Neural cell (in vitro differentiated cells): ENCODE measurements at regions not wholly inside any gene's neighbourhood (a gene's known extent, or its start where the extent isn't known, plus 50 kb on each side); places are given as distances from the start of the nearest gene placed in this dataset.

Source experiments
- EP300 ChIP-seq: fragments of 450-650 bp; conservative IDR thresholded peaks from 2 replicates; pipeline ENCODE4 v1.6.1; 2014; ENCODE audit warnings: antibody characterized with exemption, mild to moderate bottlenecking, moderate library complexity; ENCODE audit not compliant: poor library complexity, severe bottlenecking
- EZH2 ChIP-seq: fragments of 200-600, 300-800 bp; shearing (Covaris generic), sonication (generic); IDR thresholded peaks from 2 replicates; pipeline ENCODE4 v1.6.1; 2014; ENCODE audit warnings: antibody characterized with exemption, low read length, borderline replicate concordance, mild to moderate bottlenecking; ENCODE audit not compliant: insufficient read depth, poor library complexity, severe bottlenecking
- POLR2AphosphoS5 ChIP-seq: IDR thresholded peaks from 2 replicates; pipeline ENCODE4 v1.6.1; 2012
- RAD21 ChIP-seq: fragments of 450-650 bp; conservative IDR thresholded peaks from 2 replicates; pipeline ENCODE4 v1.6.1; 2014; ENCODE audit warnings: antibody characterized with exemption, mild to moderate bottlenecking, moderate library complexity
- SMC3 ChIP-seq: fragments of 450-650 bp; conservative IDR thresholded peaks from 2 replicates; pipeline ENCODE4 v1.6.1; 2014; ENCODE audit warnings: antibody characterized with exemption, mild to moderate bottlenecking, moderate library complexity; ENCODE audit not compliant: poor library complexity
- TAF1 ChIP-seq: IDR thresholded peaks from 2 replicates; pipeline ENCODE4 v1.6.1; 2012; ENCODE audit warnings: low read depth
- TF ChIP-seq, protein P1 (sequence below): fragments of 450-650 bp; IDR thresholded peaks from 2 replicates; pipeline ENCODE4 v1.5.1; 2014; ENCODE audit warnings: antibody characterized with exemption, mild to moderate bottlenecking, moderate library complexity; ENCODE audit not compliant: poor library complexity, severe bottlenecking
- TF ChIP-seq, protein P2 (sequence below): IDR thresholded peaks from 2 replicates; pipeline ENCODE4 v1.6.1; 2012; ENCODE audit warnings: borderline replicate concordance

DNA sequence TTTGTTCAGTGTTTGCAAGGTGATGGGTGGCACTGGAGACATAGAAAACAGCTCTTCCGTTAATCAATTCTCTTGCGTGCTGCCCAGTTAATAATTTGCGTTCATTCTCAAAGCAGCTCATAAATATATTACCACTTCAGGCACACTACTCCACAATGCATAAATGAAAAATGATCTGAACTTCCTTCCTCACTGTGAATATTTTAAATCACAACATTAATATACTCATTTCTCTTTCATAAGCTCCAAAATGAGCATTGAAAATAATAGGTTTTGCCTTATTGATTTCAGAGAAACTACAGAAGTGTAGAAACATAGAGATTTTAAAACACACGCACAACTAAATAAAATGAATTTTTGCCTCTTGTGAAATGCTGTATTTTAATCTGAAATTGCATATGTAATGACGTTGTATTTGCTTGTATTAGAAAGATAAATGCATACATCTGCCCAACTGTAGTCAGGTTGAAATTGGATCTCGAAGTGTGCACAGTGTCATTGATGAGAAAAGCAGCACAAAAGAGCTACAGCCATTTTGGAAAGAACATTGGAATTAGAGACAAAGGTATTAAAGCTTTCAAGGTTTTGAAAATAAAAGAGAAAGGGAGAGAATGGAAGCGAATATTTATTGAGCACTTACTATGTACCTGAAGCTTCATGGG is 350.5 kb downstream of the LPIN1 start:
- TF ChIP-seq, protein P1, sequence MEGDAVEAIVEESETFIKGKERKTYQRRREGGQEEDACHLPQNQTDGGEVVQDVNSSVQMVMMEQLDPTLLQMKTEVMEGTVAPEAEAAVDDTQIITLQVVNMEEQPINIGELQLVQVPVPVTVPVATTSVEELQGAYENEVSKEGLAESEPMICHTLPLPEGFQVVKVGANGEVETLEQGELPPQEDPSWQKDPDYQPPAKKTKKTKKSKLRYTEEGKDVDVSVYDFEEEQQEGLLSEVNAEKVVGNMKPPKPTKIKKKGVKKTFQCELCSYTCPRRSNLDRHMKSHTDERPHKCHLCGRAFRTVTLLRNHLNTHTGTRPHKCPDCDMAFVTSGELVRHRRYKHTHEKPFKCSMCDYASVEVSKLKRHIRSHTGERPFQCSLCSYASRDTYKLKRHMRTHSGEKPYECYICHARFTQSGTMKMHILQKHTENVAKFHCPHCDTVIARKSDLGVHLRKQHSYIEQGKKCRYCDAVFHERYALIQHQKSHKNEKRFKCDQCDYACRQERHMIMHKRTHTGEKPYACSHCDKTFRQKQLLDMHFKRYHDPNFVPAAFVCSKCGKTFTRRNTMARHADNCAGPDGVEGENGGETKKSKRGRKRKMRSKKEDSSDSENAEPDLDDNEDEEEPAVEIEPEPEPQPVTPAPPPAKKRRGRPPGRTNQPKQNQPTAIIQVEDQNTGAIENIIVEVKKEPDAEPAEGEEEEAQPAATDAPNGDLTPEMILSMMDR: no peak
- TF ChIP-seq, protein P2, sequence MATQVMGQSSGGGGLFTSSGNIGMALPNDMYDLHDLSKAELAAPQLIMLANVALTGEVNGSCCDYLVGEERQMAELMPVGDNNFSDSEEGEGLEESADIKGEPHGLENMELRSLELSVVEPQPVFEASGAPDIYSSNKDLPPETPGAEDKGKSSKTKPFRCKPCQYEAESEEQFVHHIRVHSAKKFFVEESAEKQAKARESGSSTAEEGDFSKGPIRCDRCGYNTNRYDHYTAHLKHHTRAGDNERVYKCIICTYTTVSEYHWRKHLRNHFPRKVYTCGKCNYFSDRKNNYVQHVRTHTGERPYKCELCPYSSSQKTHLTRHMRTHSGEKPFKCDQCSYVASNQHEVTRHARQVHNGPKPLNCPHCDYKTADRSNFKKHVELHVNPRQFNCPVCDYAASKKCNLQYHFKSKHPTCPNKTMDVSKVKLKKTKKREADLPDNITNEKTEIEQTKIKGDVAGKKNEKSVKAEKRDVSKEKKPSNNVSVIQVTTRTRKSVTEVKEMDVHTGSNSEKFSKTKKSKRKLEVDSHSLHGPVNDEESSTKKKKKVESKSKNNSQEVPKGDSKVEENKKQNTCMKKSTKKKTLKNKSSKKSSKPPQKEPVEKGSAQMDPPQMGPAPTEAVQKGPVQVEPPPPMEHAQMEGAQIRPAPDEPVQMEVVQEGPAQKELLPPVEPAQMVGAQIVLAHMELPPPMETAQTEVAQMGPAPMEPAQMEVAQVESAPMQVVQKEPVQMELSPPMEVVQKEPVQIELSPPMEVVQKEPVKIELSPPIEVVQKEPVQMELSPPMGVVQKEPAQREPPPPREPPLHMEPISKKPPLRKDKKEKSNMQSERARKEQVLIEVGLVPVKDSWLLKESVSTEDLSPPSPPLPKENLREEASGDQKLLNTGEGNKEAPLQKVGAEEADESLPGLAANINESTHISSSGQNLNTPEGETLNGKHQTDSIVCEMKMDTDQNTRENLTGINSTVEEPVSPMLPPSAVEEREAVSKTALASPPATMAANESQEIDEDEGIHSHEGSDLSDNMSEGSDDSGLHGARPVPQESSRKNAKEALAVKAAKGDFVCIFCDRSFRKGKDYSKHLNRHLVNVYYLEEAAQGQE: no peak
- TF ChIP-seq TAF1: no peak
- no peak for TF ChIP-seq EZH2
- TF ChIP-seq EP300: no peak
- TF ChIP-seq POLR2AphosphoS5: no peak
- TF ChIP-seq RAD21: no peak
- TF ChIP-seq SMC3: no peak
